ENCODE measurements at regions not wholly inside any gene's neighbourhood (a gene's known extent, or its start where the extent isn't known, plus 50 kb on each side); places are given as distances from the start of the nearest gene placed in this dataset.

GRCh38 chr6:9380568-9380967 lies 945.2 kb upstream of the SLC35B3 start:
- Histone ChIP-seq H3K4me1 (no peaks in the 10 kb centered on the region), H3K27me3 (no peaks in the 10 kb centered on the region), H3K4me3 (no peak overlapping the region), H3K36me3 (no peaks in the 10 kb centered on the region), H3K27ac (no peak overlapping the region), H3K9me3 (no peaks in the 10 kb centered on the region)
- intact Hi-C loops (cut with DNase I) = no loop called here
- no peak for DNase-seq (ENCODE audit: extremely low spot score in 2 of 2)
- TF ChIP-seq POLR2A (IDR thresholded peaks at IDR 0.05) (no peak), POLR2AphosphoS5 (IDR thresholded peaks at IDR 0.05; ENCODE audit: insufficient read depth in 1 of 2, low read depth in 1 of 2) (no peak)
- TF ChIP-seq, protein P1, sequence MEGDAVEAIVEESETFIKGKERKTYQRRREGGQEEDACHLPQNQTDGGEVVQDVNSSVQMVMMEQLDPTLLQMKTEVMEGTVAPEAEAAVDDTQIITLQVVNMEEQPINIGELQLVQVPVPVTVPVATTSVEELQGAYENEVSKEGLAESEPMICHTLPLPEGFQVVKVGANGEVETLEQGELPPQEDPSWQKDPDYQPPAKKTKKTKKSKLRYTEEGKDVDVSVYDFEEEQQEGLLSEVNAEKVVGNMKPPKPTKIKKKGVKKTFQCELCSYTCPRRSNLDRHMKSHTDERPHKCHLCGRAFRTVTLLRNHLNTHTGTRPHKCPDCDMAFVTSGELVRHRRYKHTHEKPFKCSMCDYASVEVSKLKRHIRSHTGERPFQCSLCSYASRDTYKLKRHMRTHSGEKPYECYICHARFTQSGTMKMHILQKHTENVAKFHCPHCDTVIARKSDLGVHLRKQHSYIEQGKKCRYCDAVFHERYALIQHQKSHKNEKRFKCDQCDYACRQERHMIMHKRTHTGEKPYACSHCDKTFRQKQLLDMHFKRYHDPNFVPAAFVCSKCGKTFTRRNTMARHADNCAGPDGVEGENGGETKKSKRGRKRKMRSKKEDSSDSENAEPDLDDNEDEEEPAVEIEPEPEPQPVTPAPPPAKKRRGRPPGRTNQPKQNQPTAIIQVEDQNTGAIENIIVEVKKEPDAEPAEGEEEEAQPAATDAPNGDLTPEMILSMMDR (IDR thresholded peaks at IDR 0.05) = no peak

DNA sequence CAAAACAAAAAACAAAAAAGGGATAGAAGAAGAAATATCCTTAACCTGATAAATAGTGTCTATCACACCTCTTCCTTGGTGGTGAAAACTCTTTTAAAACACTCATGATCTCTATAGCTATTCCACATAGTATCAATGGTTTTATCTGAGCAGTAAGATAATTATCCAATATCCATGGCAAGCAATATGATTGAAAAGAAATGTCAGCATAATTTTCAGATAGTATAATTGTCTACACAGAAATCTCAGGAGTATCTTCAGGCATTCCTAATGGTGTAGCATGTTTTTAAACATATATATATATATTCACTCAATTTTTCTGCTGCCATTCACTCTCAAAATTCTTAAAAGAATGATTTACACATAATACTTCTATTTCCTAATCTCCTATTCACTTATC lies 938.0 kb upstream of the SLC35B3 start:
- Histone ChIP-seq H3K4me3 (no peak overlapping the region), H3K9me3 (no peaks in the 10 kb centered on the region), H3K4me1 (no peaks in the 10 kb centered on the region), H3K36me3 (no peaks in the 10 kb centered on the region), H3K27ac (no peak overlapping the region), H3K27me3 (no peaks in the 10 kb centered on the region)
- TF ChIP-seq POLR2A (IDR thresholded peaks at IDR 0.05) (no peak), POLR2AphosphoS5 (IDR thresholded peaks at IDR 0.05; ENCODE audit: insufficient read depth in 1 of 2, low read depth in 1 of 2) (no peak)
- TF ChIP-seq, protein P1 (IDR thresholded peaks at IDR 0.05) = no peak
- intact Hi-C loops (cut with DNase I) = no loop called here
- DNase-seq (ENCODE audit: extremely low spot score in 2 of 2) = no peak

DNA sequence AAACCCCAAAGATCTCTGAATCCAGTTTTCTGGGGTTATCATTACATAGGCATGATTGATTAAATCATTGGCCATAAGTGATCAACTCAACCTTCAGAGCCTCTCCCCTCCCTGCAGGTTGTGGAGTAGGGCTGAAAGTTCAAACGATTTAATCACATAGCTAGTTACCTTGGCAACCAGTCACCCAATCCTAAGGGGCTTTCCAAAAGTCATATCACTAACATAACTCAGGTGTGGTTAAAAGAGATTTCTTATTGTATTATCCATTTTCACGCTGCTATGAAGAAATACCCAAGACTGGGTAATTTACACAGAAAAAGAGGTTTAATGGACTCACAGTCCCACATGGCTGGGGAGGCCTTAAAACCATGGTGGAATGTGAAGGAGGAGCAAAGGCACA lies 935.1 kb upstream of the SLC35B3 start:
- intact Hi-C loops (cut with DNase I) = no loop called here
- H3K4me3 ChIP-seq = no peak overlapping the region
- no peaks in the 10 kb centered on the region for H3K36me3 ChIP-seq
- TF ChIP-seq, protein P1 (IDR thresholded peaks at IDR 0.05) = no peak
- TF ChIP-seq POLR2A (IDR thresholded peaks at IDR 0.05) (no peak), POLR2AphosphoS5 (IDR thresholded peaks at IDR 0.05; ENCODE audit: insufficient read depth in 1 of 2, low read depth in 1 of 2) (no peak)
- H3K9me3 ChIP-seq = no peaks in the 10 kb centered on the region
- no peak for DNase-seq (ENCODE audit: extremely low spot score in 2 of 2)
- no peaks in the 10 kb centered on the region for H3K27me3 ChIP-seq
- H3K27ac ChIP-seq = no peak overlapping the region
- H3K4me1 ChIP-seq = no peaks in the 10 kb centered on the region

- Histone ChIP-seq H3K4me1 (no peaks in the 10 kb centered on the region), H3K9me3 (no peaks in the 10 kb centered on the region), H3K36me3 (no peaks in the 10 kb centered on the region), H3K27me3 (no peaks in the 10 kb centered on the region), H3K4me3 (no peak overlapping the region), H3K27ac (no peak overlapping the region)
- DNase-seq (ENCODE audit: extremely low spot score in 2 of 2) = no peak
- no peak for TF ChIP-seq POLR2AphosphoS5 (IDR thresholded peaks at IDR 0.05; ENCODE audit: insufficient read depth in 1 of 2, low read depth in 1 of 2)
- TF ChIP-seq, protein P1 (IDR thresholded peaks at IDR 0.05) = no peak
- no peak for TF ChIP-seq POLR2A (IDR thresholded peaks at IDR 0.05)
- intact Hi-C loops (cut with DNase I) = no loop called here
Observed at GRCh38 chr6:9365378-9365777, 930.0 kb upstream of the SLC35B3 start.

GRCh38 chr6:9361749-9362148 lies 926.4 kb upstream of the SLC35B3 start:
- H3K4me3 ChIP-seq = no peak overlapping the region
- H3K36me3 ChIP-seq = no peaks in the 10 kb centered on the region
- DNase-seq (ENCODE audit: extremely low spot score in 2 of 2) = no peak
- TF ChIP-seq, protein P1 (IDR thresholded peaks at IDR 0.05) = no peak
- TF ChIP-seq POLR2A (IDR thresholded peaks at IDR 0.05) (no peak), POLR2AphosphoS5 (IDR thresholded peaks at IDR 0.05; ENCODE audit: insufficient read depth in 1 of 2, low read depth in 1 of 2) (no peak)
- H3K4me1 ChIP-seq = no peaks in the 10 kb centered on the region
- intact Hi-C loops (cut with DNase I) = no loop called here
- no peaks in the 10 kb centered on the region for H3K9me3 ChIP-seq
- no peak overlapping the region for H3K27ac ChIP-seq
- no peaks in the 10 kb centered on the region for H3K27me3 ChIP-seq

All from vagina (tissue), 2 donors.